GM18909 (cell line): ENCODE measurements at regions not wholly inside any gene's neighbourhood (a gene's known extent, or its start where the extent isn't known, plus 50 kb on each side); places are given as distances from the start of the nearest gene placed in this dataset.

Experiments
- ATAC-seq: cut with Tn5 transposase; IDR thresholded peaks from one replicate; pipeline ENCODE4 v1.9.1; 2021; ENCODE audit warnings: mild to moderate bottlenecking; ENCODE audit not compliant: unreplicated experiment, poor library complexity

- ATAC-seq = no peak
Observed at GRCh38 chr9:129282731-129283211, 104.7 kb upstream of the IER5L start.

GRCh38 chr9:129282272-129282671 lies 104.2 kb upstream of the IER5L start:
- no peak for ATAC-seq

- ATAC-seq = no peak
Observed at GRCh38 chr9:129281506-129282145, 103.6 kb upstream of the IER5L start.

GRCh38 chr9:129280623-129281271 lies 102.7 kb upstream of the IER5L start:
- ATAC-seq = no peak

- ATAC-seq = no peak
Observed at GRCh38 chr9:129280236-129280622, 102.2 kb upstream of the IER5L start.

GRCh38 chr9:129278391-129279237 lies 100.6 kb upstream of the IER5L start:
- no peak for ATAC-seq

- ATAC-seq = no peak
Observed at GRCh38 chr9:129276486-129277230, 98.6 kb upstream of the IER5L start.

GRCh38 chr9:129275626-129276247 lies 97.7 kb upstream of the IER5L start:
- no peak for ATAC-seq

GRCh38 chr9:129273941-129274684 lies 96.1 kb upstream of the IER5L start:
- ATAC-seq = no peak

- no peak for ATAC-seq
Observed at GRCh38 chr9:129273136-129273895, 95.3 kb upstream of the IER5L start.

- no peak for ATAC-seq
Observed at GRCh38 chr9:129272348-129273025, 94.4 kb upstream of the IER5L start.

GRCh38 chr9:129270903-129271431 lies 92.9 kb upstream of the IER5L start:
- ATAC-seq = peak; percentile 58

GRCh38 chr9:129270205-129270604 lies 92.1 kb upstream of the IER5L start:
- peak; percentile 63 for ATAC-seq

GRCh38 chr9:129267141-129267540 lies 89.1 kb upstream of the IER5L start:
- ATAC-seq = no peak

- no peak for ATAC-seq
Observed at GRCh38 chr9:129266536-129266935, 88.5 kb upstream of the IER5L start.

GRCh38 chr9:129264388-129264787 lies 86.3 kb upstream of the IER5L start:
- no peak for ATAC-seq

GRCh38 chr9:129263836-129264235 lies 85.8 kb upstream of the IER5L start:
- ATAC-seq = no peak

GRCh38 chr9:129262261-129262660 lies 84.2 kb upstream of the IER5L start:
- no peak for ATAC-seq
